Pancreas (tissue), 10 donors: ENCODE measurements at regions not wholly inside any gene's neighbourhood (a gene's known extent, or its start where the extent isn't known, plus 50 kb on each side); places are given as distances from the start of the nearest gene placed in this dataset.

Source experiments
- ATAC-seq, 4 donors: fragments of 200-7000 bp; cut with Tn5 transposase; one replicate each; pipeline versions ENCODE4 v1.8.0 to v1.9.1; 2020; ENCODE audit warnings: mild to moderate bottlenecking in 4 of 4, moderate library complexity in 4 of 4
- DNase-seq, 6 donors: peaks; one replicate each; pipeline ENCODE4 v3.0.0-alpha.2; 2020
- FAIRE-seq: peaks from 2 replicates; lab custom pipeline; 2012; peaks lifted over from hg19 to GRCh38; lab: Jason Lieb, UNC
- H3K27ac ChIP-seq, 4 donors: fragments of 200-600 bp; sonication (generic); 1 replicate in 3 of 4; 2 replicates in 1 of 4; pipeline versions ENCODE4 v1.5.0 to v1.8.0; 2020
- H3K27me3 ChIP-seq, 4 donors: fragments of 200-600 bp; one replicate each; pipeline ENCODE4 v1.8.0; 2021
- H3K36me3 ChIP-seq, 3 donors: fragments of 200-600 bp; sonication (generic) in 1 of 3; one replicate each; pipeline versions ENCODE4 v1.5.0 to v1.8.0; 2020 to 2021
- H3K4me1 ChIP-seq, 3 donors: fragments of 200-600 bp; one replicate each; pipeline ENCODE4 v1.8.0; 2021
- H3K4me3 ChIP-seq, 4 donors: fragments of 200-600 bp; sonication (generic) in 2 of 4; one replicate each; pipeline versions ENCODE4 v1.5.0 to v1.8.0; 2020 to 2021
- H3K9me3 ChIP-seq, 4 donors: fragments of 200-600 bp; one replicate each; pipeline ENCODE4 v1.8.0; 2021
- CTCF ChIP-seq, 4 donors: fragments of 200-600 bp; sonication (generic) in 3 of 4; IDR thresholded peaks; one replicate each; pipeline versions ENCODE4 v1.5.0 to v1.8.0; 2021; ENCODE audit warnings: antibody characterized with exemption in 4 of 4
- WGBS, 2 donors: extraction: QIAGEN DNeasy Blood & Tissue Kit; methylation state at CpG; one replicate each; pipeline ENCODE4 v1.1.7; 2013; 5-methylcytosine and 5-hydroxymethylcytosine counted together
- intact Hi-C, 3 donors: fragments of 100-400 bp; cut with DNase I; formaldehyde crosslinking; loops; one replicate each; pipeline versions ENCODE4 v1.11.1 to v1.14.2; 2022
- donor health status: healthy with polysubstance abuse.
- donor health status: DM: no; HTN: no; CAD: no; lungs with moderate emphysema.
- donor health status: DM: no; HTN: no; CAD: no.
- donor health status: control.
- donor health status: control.
- donor health status: Bipolar disorder and iron deficiency.
- donor health status: DM: yes; HTN: yes; CAD: no.
- donor health status: DM: no; HTN: no; CAD: no.
- donor health status: DM: no; HTN: no; CAD: no.
- donor health status: DM: yes; HTN: yes; CAD: no.

- no peak overlapping the region for H3K27ac ChIP-seq
- ATAC-seq = no peak
Measured at GRCh38 chr3:64289622-64290021, 64.4 kb upstream of the PRICKLE2 start.

GRCh38 chr3:64278625-64279024, 53.4 kb upstream of the PRICKLE2 start:
- Histone ChIP-seq H3K4me1 (no peaks in the 10 kb centered on the region), H3K27ac (no peak overlapping the region), H3K9me3 (no peaks in the 10 kb centered on the region), H3K27me3 (no peaks in the 10 kb centered on the region), H3K4me3 (no peak overlapping the region), H3K36me3 (no peaks in the 10 kb centered on the region)
- no peak for DNase-seq
- FAIRE-seq = no peak
- WGBS, 2 donors = 70 to 76% methylated on average over 5 of the region's 5 CpGs
- intact Hi-C loops = no loop called here
- no peak for TF ChIP-seq CTCF (IDR thresholded peaks at IDR 0.05)
- ATAC-seq = no peak

More at GRCh38 chr3:64289622-64290021, 64.4 kb upstream of the PRICKLE2 start:
- intact Hi-C loops = no loop called here
- H3K4me3 ChIP-seq = no peak overlapping the region
- H3K36me3 ChIP-seq = no peaks in the 10 kb centered on the region
- FAIRE-seq (no peak), DNase-seq (no peak)
- no peaks in the 10 kb centered on the region for H3K9me3 ChIP-seq
- TF ChIP-seq CTCF (IDR thresholded peaks at IDR 0.05) = no peak
- no peaks in the 10 kb centered on the region for H3K4me1 ChIP-seq
- H3K27me3 ChIP-seq = no peaks in the 10 kb centered on the region

GRCh38 chr3:64276131-64276530, 50.9 kb upstream of the PRICKLE2 start:
- H3K27me3 ChIP-seq = no peaks in the 10 kb centered on the region
- H3K4me3 ChIP-seq = no peak overlapping the region
- H3K4me1 ChIP-seq = no peaks in the 10 kb centered on the region
- intact Hi-C loops = no loop called here
- no peaks in the 10 kb centered on the region for H3K9me3 ChIP-seq
- FAIRE-seq (no peak), DNase-seq (no peak), ATAC-seq (no peak)
- WGBS, 2 donors = 82% methylated on average over 3 of the region's 3 CpGs
- no peak for TF ChIP-seq CTCF (IDR thresholded peaks at IDR 0.05)
- H3K27ac ChIP-seq = no peak overlapping the region
- no peaks in the 10 kb centered on the region for H3K36me3 ChIP-seq
